ENCODE measurements at regions not wholly inside any gene's neighbourhood (a gene's known extent, or its start where the extent isn't known, plus 50 kb on each side); places are given as distances from the start of the nearest gene placed in this dataset.

- CTCF ChIA-PET: no interaction called here
These were observed 1070.2 kb upstream of the NXPH2 start for GRCh38 chr2:139850254-139850890.

GRCh38 chr2:139836769-139837168, 1056.6 kb upstream of the NXPH2 start:
- intact Hi-C loops (cut with micrococcal nuclease): no loop called here
- Mint-ChIP-seq H3K36me3 (ENCODE audit: low read depth) (no peaks in the 10 kb centered on the region), H3K4me1 (no peaks in the 10 kb centered on the region), H3K27ac (no peak overlapping the region), H3K27me3 (no peaks in the 10 kb centered on the region), H3K9me3 (peaks cover 4% of the 10 kb centered on the region), H3K4me3 (no peak overlapping the region)
- TF ChIP-seq CTCF (IDR thresholded peaks at IDR 0.05): no peak
- ATAC-seq (ENCODE audit: low read depth): no peak
- ChIA-PET CTCF (no interaction called here), POLR2A (no interaction called here)
- DNase-seq: no peak

More at GRCh38 chr2:139850254-139850890, 1070.2 kb upstream of the NXPH2 start:
- DNase-seq (no peak), ATAC-seq (ENCODE audit: low read depth) (no peak)
- POLR2A ChIA-PET: no interaction called here
- H3K27ac Mint-ChIP-seq: no peak overlapping the region
- peaks cover 5% of the 10 kb centered on the region for H3K9me3 Mint-ChIP-seq
- no peaks in the 10 kb centered on the region for H3K27me3 Mint-ChIP-seq
- no peaks in the 10 kb centered on the region for H3K36me3 Mint-ChIP-seq (ENCODE audit: low read depth)
- H3K4me3 Mint-ChIP-seq: no peak overlapping the region
- H3K4me1 Mint-ChIP-seq: no peaks in the 10 kb centered on the region
- TF ChIP-seq CTCF (IDR thresholded peaks at IDR 0.05): no peak
- intact Hi-C loops (cut with micrococcal nuclease): no loop called here

- ChIA-PET CTCF (no interaction called here), POLR2A (no interaction called here)
- DNase-seq: no peak
- no peaks in the 10 kb centered on the region for H3K4me1 Mint-ChIP-seq
- intact Hi-C loops (cut with micrococcal nuclease): no loop called here
- H3K27me3 Mint-ChIP-seq: no peaks in the 10 kb centered on the region
- H3K27ac Mint-ChIP-seq: no peak overlapping the region
- no peak for ATAC-seq (ENCODE audit: low read depth)
- no peak for TF ChIP-seq CTCF (IDR thresholded peaks at IDR 0.05)
- H3K36me3 Mint-ChIP-seq (ENCODE audit: low read depth): no peaks in the 10 kb centered on the region
- H3K9me3 Mint-ChIP-seq: peaks cover 5% of the 10 kb centered on the region
- no peak overlapping the region for H3K4me3 Mint-ChIP-seq
These were observed 1054.9 kb upstream of the NXPH2 start for GRCh38 chr2:139835101-139835500.

- DNase-seq (no peak), ATAC-seq (ENCODE audit: low read depth) (no peak)
- POLR2A ChIA-PET: no interaction called here
- Mint-ChIP-seq H3K27ac (no peak overlapping the region), H3K4me1 (no peaks in the 10 kb centered on the region), H3K27me3 (no peaks in the 10 kb centered on the region), H3K9me3 (peaks cover 13% of the 10 kb centered on the region), H3K36me3 (ENCODE audit: low read depth) (no peaks in the 10 kb centered on the region), H3K4me3 (no peak overlapping the region)
- no peak for TF ChIP-seq CTCF (IDR thresholded peaks at IDR 0.05)
- CTCF ChIA-PET: no interaction called here
- intact Hi-C loops (cut with micrococcal nuclease): no loop called here
These were observed 1047.8 kb upstream of the NXPH2 start for GRCh38 chr2:139828011-139828410.

- ChIA-PET POLR2A (no interaction called here), CTCF (no interaction called here)
- DNase-seq (no peak), ATAC-seq (ENCODE audit: low read depth) (no peak)
- H3K27ac Mint-ChIP-seq: no peak overlapping the region
- no peaks in the 10 kb centered on the region for H3K4me1 Mint-ChIP-seq
- H3K36me3 Mint-ChIP-seq (ENCODE audit: low read depth): no peaks in the 10 kb centered on the region
- intact Hi-C loops (cut with micrococcal nuclease): no loop called here
- no peak for TF ChIP-seq CTCF (IDR thresholded peaks at IDR 0.05)
- peaks cover 11% of the 10 kb centered on the region for H3K9me3 Mint-ChIP-seq
- H3K27me3 Mint-ChIP-seq: no peaks in the 10 kb centered on the region
- no peak overlapping the region for H3K4me3 Mint-ChIP-seq
These were observed 1045.5 kb upstream of the NXPH2 start for GRCh38 chr2:139825726-139826125.

All from activated B cell treated with CpG ODN at 0.5 μM for 24 hours (primary cell).